Stimulated activated CD8-positive, alpha-beta memory T cell treated with anti-CD3 and anti-CD28 coated beads, Interleukin-7, amount 100 ng/mL, for 24 hours (primary cell): ENCODE measurements at regions not wholly inside any gene's neighbourhood (a gene's known extent, or its start where the extent isn't known, plus 50 kb on each side); places are given as distances from the start of the nearest gene placed in this dataset.

Experiments
- DNase-seq: peaks from one replicate; pipeline ENCODE4 v3.0.0-alpha.2; 2020; ENCODE audit warnings: low read depth

GRCh38 chr16:73743665-73744496, 552.7 kb upstream of the PSMD7 start:
- DNase-seq: no peak

GRCh38 chr16:73739049-73739769, 557.4 kb upstream of the PSMD7 start:
- no peak for DNase-seq

- DNase-seq: no peak
These were observed 558.3 kb upstream of the PSMD7 start for GRCh38 chr16:73738266-73738665.

- no peak for DNase-seq
These were observed 559.0 kb upstream of the PSMD7 start for GRCh38 chr16:73737637-73738036.

- no peak for DNase-seq
These were observed 560.7 kb upstream of the PSMD7 start for GRCh38 chr16:73735954-73736353.

- no peak for DNase-seq
These were observed 561.6 kb upstream of the PSMD7 start for GRCh38 chr16:73735018-73735417.

GRCh38 chr16:73732681-73733080, 563.9 kb upstream of the PSMD7 start:
- DNase-seq: no peak

- no peak for DNase-seq
These were observed 564.5 kb upstream of the PSMD7 start for GRCh38 chr16:73732143-73732542.

GRCh38 chr16:73730481-73731090, 566.0 kb upstream of the PSMD7 start:
- DNase-seq: no peak

GRCh38 chr16:73725156-73725555, 571.5 kb upstream of the PSMD7 start:
- DNase-seq: no peak

- DNase-seq: no peak
These were observed 572.1 kb upstream of the PSMD7 start for GRCh38 chr16:73724503-73724902.

GRCh38 chr16:73717266-73717974, 579.2 kb upstream of the PSMD7 start:
- DNase-seq: no peak

- no peak for DNase-seq
These were observed 581.6 kb upstream of the PSMD7 start for GRCh38 chr16:73714976-73715375.

GRCh38 chr16:73713778-73714495, 582.7 kb upstream of the PSMD7 start:
- DNase-seq: no peak

- no peak for DNase-seq
These were observed 583.4 kb upstream of the PSMD7 start for GRCh38 chr16:73713251-73713650.

- DNase-seq: no peak
These were observed 585.1 kb upstream of the PSMD7 start for GRCh38 chr16:73711406-73712080.

GRCh38 chr16:73710526-73710925, 586.1 kb upstream of the PSMD7 start:
- DNase-seq: no peak

- DNase-seq: no peak
These were observed 588.8 kb upstream of the PSMD7 start for GRCh38 chr16:73707863-73708262.

GRCh38 chr16:73703891-73704290, 592.7 kb upstream of the PSMD7 start:
- no peak for DNase-seq

- no peak for DNase-seq
These were observed 599.3 kb upstream of the PSMD7 start for GRCh38 chr16:73697336-73697735.

- no peak for DNase-seq
These were observed 603.8 kb upstream of the PSMD7 start for GRCh38 chr16:73692861-73693260.
